HFF-Myc (cell line): ENCODE measurements at regions not wholly inside any gene's neighbourhood (a gene's known extent, or its start where the extent isn't known, plus 50 kb on each side); places are given as distances from the start of the nearest gene placed in this dataset.

Source experiments
- DNase-seq: peaks from one replicate; pipeline ENCODE4 v3.0.0-alpha.2; 2011; ENCODE audit warnings: low read depth; ENCODE audit errors: extremely low read depth
- H3K4me3 ChIP-seq: replicated peaks from 2 replicates; pipeline ENCODE4 v1.5.1; 2011; ENCODE audit warnings: low read depth, mild to moderate bottlenecking, control low read depth, low read length
- CTCF ChIP-seq: IDR thresholded peaks from 2 replicates; pipeline ENCODE4 v1.5.1; 2012; ENCODE audit warnings: mild to moderate bottlenecking, low read depth, low read length, control low read depth; ENCODE audit errors: missing control alignments

GRCh38 chr10:125584954-125585353, 98.0 kb downstream of the TEX36 start:
- DNase-seq, result no peak
- no peak for TF ChIP-seq CTCF
- no peak overlapping the region for H3K4me3 ChIP-seq

GRCh38 chr10:125578658-125579315, 104.2 kb downstream of the TEX36 start:
- no peak for DNase-seq
- TF ChIP-seq CTCF, result no peak
- no peak overlapping the region for H3K4me3 ChIP-seq

GRCh38 chr10:125575843-125576242, 107.1 kb downstream of the TEX36 start:
- TF ChIP-seq CTCF, result no peak
- no peak for DNase-seq
- no peak overlapping the region for H3K4me3 ChIP-seq

GRCh38 chr10:125568156-125568555, 114.8 kb downstream of the TEX36 start:
- TF ChIP-seq CTCF, result no peak
- H3K4me3 ChIP-seq, result no peak overlapping the region
- DNase-seq, result no peak

GRCh38 chr10:125567529-125567928, 115.4 kb downstream of the TEX36 start:
- no peak overlapping the region for H3K4me3 ChIP-seq
- no peak for TF ChIP-seq CTCF
- DNase-seq, result no peak

- TF ChIP-seq CTCF, result no peak
- DNase-seq, result no peak
- no peak overlapping the region for H3K4me3 ChIP-seq
Measured at GRCh38 chr10:125565046-125565445, 117.9 kb downstream of the TEX36 start.

- H3K4me3 ChIP-seq, result no peak overlapping the region
- DNase-seq, result no peak
- no peak for TF ChIP-seq CTCF
Measured at GRCh38 chr10:125564570-125564969, 118.4 kb downstream of the TEX36 start.
